Endothelial cell (in vitro differentiated cells): ENCODE measurements at regions not wholly inside any gene's neighbourhood (a gene's known extent, or its start where the extent isn't known, plus 50 kb on each side); places are given as distances from the start of the nearest gene placed in this dataset.

Experiments
- DNase-seq: peaks from one replicate; pipeline ENCODE4 v3.0.0; 2021; ENCODE audit warnings: low spot score
- H3K27ac Mint-ChIP-seq: one replicate; pipeline ENCODE4 v1.8.0; 2021; ENCODE audit warnings: mixed read lengths, inconsistent platforms; ENCODE audit not compliant: unreplicated experiment
- H3K27me3 Mint-ChIP-seq: one replicate; pipeline ENCODE4 v1.8.0; 2021; ENCODE audit warnings: mild to moderate bottlenecking, moderate library complexity, mixed read lengths, inconsistent platforms; ENCODE audit not compliant: unreplicated experiment
- H3K36me3 Mint-ChIP-seq: one replicate; pipeline ENCODE4 v1.8.0; 2021; ENCODE audit warnings: mild to moderate bottlenecking, low read depth, mixed read lengths, inconsistent platforms; ENCODE audit not compliant: unreplicated experiment
- H3K4me1 Mint-ChIP-seq: one replicate; pipeline ENCODE4 v1.8.0; 2021; ENCODE audit warnings: mild to moderate bottlenecking, mixed read lengths, inconsistent platforms; ENCODE audit not compliant: unreplicated experiment
- H3K4me3 Mint-ChIP-seq: one replicate; pipeline ENCODE4 v1.8.0; 2021; ENCODE audit warnings: mild to moderate bottlenecking, mixed read lengths, inconsistent platforms; ENCODE audit not compliant: unreplicated experiment
- H3K9me3 Mint-ChIP-seq: one replicate; pipeline ENCODE4 v1.8.0; 2021; ENCODE audit warnings: mixed read lengths, inconsistent platforms; ENCODE audit not compliant: unreplicated experiment
- CTCF ChIP-seq: fragments of 200-600 bp; sonication (generic); IDR thresholded peaks from one replicate; pipeline ENCODE4 v1.5.0; 2021; ENCODE audit warnings: antibody characterized with exemption; ENCODE audit not compliant: unreplicated experiment

- no peak overlapping the region for H3K27ac Mint-ChIP-seq
- TF ChIP-seq CTCF = no peak
- no peak for DNase-seq
- no peak overlapping the region for H3K4me3 Mint-ChIP-seq
- no peaks in the 10 kb centered on the region for H3K4me1 Mint-ChIP-seq
- no peaks in the 10 kb centered on the region for H3K9me3 Mint-ChIP-seq
- H3K27me3 Mint-ChIP-seq = peaks cover 1% of the 10 kb centered on the region
- H3K36me3 Mint-ChIP-seq = no peaks in the 10 kb centered on the region
Observed at GRCh38 chr18:39205565-39206195, 1640.1 kb upstream of the CELF4 start.

GRCh38 chr18:39200153-39200552 lies 1634.6 kb upstream of the CELF4 start:
- Mint-ChIP-seq H3K4me1 (no peaks in the 10 kb centered on the region), H3K27me3 (no peaks in the 10 kb centered on the region), H3K27ac (no peak overlapping the region), H3K36me3 (no peaks in the 10 kb centered on the region), H3K4me3 (no peak overlapping the region), H3K9me3 (no peaks in the 10 kb centered on the region)
- no peak for TF ChIP-seq CTCF
- DNase-seq = no peak

- H3K27ac Mint-ChIP-seq = no peak overlapping the region
- no peaks in the 10 kb centered on the region for H3K9me3 Mint-ChIP-seq
- no peak overlapping the region for H3K4me3 Mint-ChIP-seq
- DNase-seq = no peak
- no peaks in the 10 kb centered on the region for H3K27me3 Mint-ChIP-seq
- no peak for TF ChIP-seq CTCF
- no peaks in the 10 kb centered on the region for H3K36me3 Mint-ChIP-seq
- no peaks in the 10 kb centered on the region for H3K4me1 Mint-ChIP-seq
Observed at GRCh38 chr18:39199231-39199855, 1633.7 kb upstream of the CELF4 start.

GRCh38 chr18:39198376-39198775 lies 1632.8 kb upstream of the CELF4 start:
- no peak for DNase-seq
- Mint-ChIP-seq H3K4me1 (no peaks in the 10 kb centered on the region), H3K4me3 (no peak overlapping the region), H3K36me3 (no peaks in the 10 kb centered on the region), H3K9me3 (no peaks in the 10 kb centered on the region), H3K27me3 (no peaks in the 10 kb centered on the region), H3K27ac (no peak overlapping the region)
- no peak for TF ChIP-seq CTCF

GRCh38 chr18:39191931-39192330 lies 1626.3 kb upstream of the CELF4 start:
- no peak for TF ChIP-seq CTCF
- H3K36me3 Mint-ChIP-seq = no peaks in the 10 kb centered on the region
- H3K27me3 Mint-ChIP-seq = peaks cover 1% of the 10 kb centered on the region
- H3K9me3 Mint-ChIP-seq = no peaks in the 10 kb centered on the region
- no peak overlapping the region for H3K27ac Mint-ChIP-seq
- no peak overlapping the region for H3K4me3 Mint-ChIP-seq
- H3K4me1 Mint-ChIP-seq = no peaks in the 10 kb centered on the region
- no peak for DNase-seq
